PC-9 (cell line): ENCODE measurements at regions not wholly inside any gene's neighbourhood (a gene's known extent, or its start where the extent isn't known, plus 50 kb on each side); places are given as distances from the start of the nearest gene placed in this dataset.

ENCODE experiments used
- BruUV-seq: library from RNA; stranded (reverse); fragments of 400-500 nt; replicated peaks from 2 replicates; lab custom pipeline; 2021; lab: Mats Ljungman, UMichigan
- CTCF ChIA-PET: fragments of 300-600 bp; sonication (Branson Sonifier 250); formaldehyde crosslinking; loops from one replicate; lab custom pipeline; 2022; ENCODE audit warnings: antibody characterized with exemption; lab: Charles Lee
- POLR2A ChIA-PET: fragments of 300-600 bp; sonication (Branson Sonifier 250); formaldehyde crosslinking; loops from one replicate; lab custom pipeline; 2022; ENCODE audit warnings: antibody characterized with exemption; ENCODE audit not compliant: unreplicated experiment; lab: Charles Lee
- DNase-seq, 2 experiments: peaks; one replicate each; pipeline versions ENCODE4 v3.0.0 to v3.0.0-alpha.2; 2015 to 2022; ENCODE audit warnings: mixed read lengths in 1 of 2
- H2AFZ ChIP-seq: fragments of 200-600 bp; sonication (generic); 2 replicates; pipeline ENCODE4 v1.8.1; 2017; ENCODE audit warnings: antibody characterized with exemption
- H3F3A ChIP-seq: fragments of 200-600 bp; sonication (generic); 2 replicates; pipeline ENCODE4 v1.8.1; 2017; ENCODE audit warnings: antibody characterized with exemption, mild to moderate bottlenecking, low read depth; ENCODE audit not compliant: insufficient read depth
- H3K27ac ChIP-seq: fragments of 200-600 bp; sonication (generic); 2 replicates; pipeline ENCODE4 v1.6.1; 2016; ENCODE audit warnings: mixed run types
- H3K27me3 ChIP-seq: fragments of 200-600 bp; sonication (generic); 2 replicates; pipeline ENCODE4 v1.6.1; 2016; ENCODE audit warnings: low read depth, mixed run types; ENCODE audit not compliant: insufficient read depth
- H3K36me3 ChIP-seq: fragments of 200-600 bp; sonication (generic); 2 replicates; pipeline ENCODE4 v1.6.1; 2016; ENCODE audit warnings: low read depth, mixed run types
- H3K4me1 ChIP-seq: fragments of 200-600 bp; sonication (generic); replicated peaks from 2 replicates; pipeline ENCODE4 v1.6.1; 2016; ENCODE audit warnings: mixed run types; ENCODE audit not compliant: insufficient read depth
- H3K4me2 ChIP-seq: fragments of 200-600 bp; sonication (generic); 2 replicates; pipeline ENCODE4 v1.6.1; 2017; ENCODE audit warnings: mixed run types
- H3K4me3 ChIP-seq: fragments of 200-600 bp; sonication (generic); 2 replicates; pipeline ENCODE4 v1.6.1; 2016; ENCODE audit warnings: mixed run types
- H3K79me2 ChIP-seq: fragments of 200-600 bp; sonication (generic); 2 replicates; pipeline ENCODE4 v1.6.1; 2017; ENCODE audit warnings: low read depth, mixed run types
- H3K9me2 ChIP-seq: fragments of 200-600 bp; sonication (generic); 2 replicates; pipeline ENCODE4 v1.8.1; 2017; ENCODE audit warnings: mild to moderate bottlenecking; ENCODE audit not compliant: insufficient read depth
- H3K9me3 ChIP-seq: fragments of 200-600 bp; sonication (generic); 2 replicates; pipeline ENCODE4 v1.8.1; 2016; ENCODE audit warnings: low read depth; ENCODE audit not compliant: insufficient read depth
- H4K20me1 ChIP-seq: fragments of 200-600 bp; sonication (generic); 2 replicates; pipeline ENCODE4 v1.8.1; 2017; ENCODE audit not compliant: insufficient read depth
- CTCF ChIP-seq: fragments of 200-600 bp; sonication (generic); conservative IDR thresholded peaks from 2 replicates; pipeline ENCODE4 v1.6.1; 2017; ENCODE audit warnings: mixed run types, antibody characterized with exemption, mild to moderate bottlenecking, moderate library complexity
- EZH2 ChIP-seq: fragments of 200-600 bp; sonication (generic); IDR thresholded peaks from 2 replicates; pipeline ENCODE4 v1.8.0; 2017; ENCODE audit warnings: antibody characterized with exemption, low read depth
- intact Hi-C: fragments of 100-400 bp; cut with micrococcal nuclease; formaldehyde crosslinking; loops from one replicate; pipeline ENCODE4 v1.10.0; 2022; ENCODE audit not compliant: unreplicated experiment

- no peaks in the 10 kb centered on the region; the same call in 1 of the 2 replicates for H3K9me2 ChIP-seq
- peaks cover 34% of the 10 kb centered on the region for H3K27me3 ChIP-seq
- no peak overlapping the region for H3K4me3 ChIP-seq
- no peaks in the 10 kb centered on the region for H3F3A ChIP-seq
- H2AFZ ChIP-seq = no peak overlapping the region
- no peaks in the 10 kb centered on the region for H3K9me3 ChIP-seq
- no peak for DNase-seq
- POLR2A ChIA-PET = no interaction called here
- H3K4me1 ChIP-seq = no peaks in the 10 kb centered on the region
- BruUV-seq = no TSS peak
- no peak overlapping the region for H3K4me2 ChIP-seq
- no peaks in the 10 kb centered on the region for H3K36me3 ChIP-seq
- H3K79me2 ChIP-seq = no peaks in the 10 kb centered on the region
- intact Hi-C loops = no loop called here
- H3K27ac ChIP-seq = no peak overlapping the region
- TF ChIP-seq EZH2 = no peak
- no peak for TF ChIP-seq CTCF
- no peaks in the 10 kb centered on the region for H4K20me1 ChIP-seq
- CTCF ChIA-PET = no interaction called here
Measured at GRCh38 chr15:85960381-85960780, 119.3 kb upstream of the AGBL1 start.

- no peak for DNase-seq
- no peaks in the 10 kb centered on the region for H3K79me2 ChIP-seq
- TF ChIP-seq EZH2 = no peak
- no peak for TF ChIP-seq CTCF
- H4K20me1 ChIP-seq = no peaks in the 10 kb centered on the region
- no peaks in the 10 kb centered on the region for H3K4me1 ChIP-seq
- H3K27me3 ChIP-seq = peaks cover 33% of the 10 kb centered on the region
- H3K4me3 ChIP-seq = no peak overlapping the region
- intact Hi-C loops = no loop called here
- H3K36me3 ChIP-seq = no peaks in the 10 kb centered on the region
- no peak overlapping the region for H3K27ac ChIP-seq
- no peak overlapping the region for H2AFZ ChIP-seq
- no peak overlapping the region for H3K4me2 ChIP-seq
- no peaks in the 10 kb centered on the region; the same call in 1 of the 2 replicates for H3K9me2 ChIP-seq
- POLR2A ChIA-PET = no interaction called here
- H3F3A ChIP-seq = no peaks in the 10 kb centered on the region
- CTCF ChIA-PET = no interaction called here
- H3K9me3 ChIP-seq = no peaks in the 10 kb centered on the region
- no TSS peak for BruUV-seq
Measured at GRCh38 chr15:85961821-85962220, 117.8 kb upstream of the AGBL1 start.

GRCh38 chr15:85963262-85963760, 116.4 kb upstream of the AGBL1 start:
- Histone ChIP-seq H4K20me1 (no peaks in the 10 kb centered on the region), H3K4me1 (no peaks in the 10 kb centered on the region), H3K36me3 (no peaks in the 10 kb centered on the region), H3K9me2 (no peaks in the 10 kb centered on the region), H3K27me3 (peaks cover 23% of the 10 kb centered on the region), H3K4me3 (no peak overlapping the region), H3K27ac (no peak overlapping the region), H3F3A (no peaks in the 10 kb centered on the region), H2AFZ (no peak overlapping the region), H3K4me2 (no peak overlapping the region), H3K79me2 (no peaks in the 10 kb centered on the region), H3K9me3 (no peaks in the 10 kb centered on the region)
- no peak for TF ChIP-seq EZH2
- no peak for TF ChIP-seq CTCF
- intact Hi-C loops = no loop called here
- DNase-seq = no peak
- BruUV-seq = no TSS peak
- POLR2A ChIA-PET = no interaction called here
- CTCF ChIA-PET = no interaction called here
